GM12892 (cell line): ENCODE measurements at regions not wholly inside any gene's neighbourhood (a gene's known extent, or its start where the extent isn't known, plus 50 kb on each side); places are given as distances from the start of the nearest gene placed in this dataset.

ENCODE experiments used
- POLR2A ChIP-seq: IDR thresholded peaks from 2 replicates; pipeline ENCODE4 v1.6.1; 2011; ENCODE audit warnings: low read depth, low read length, control low read depth
- POLR2AphosphoS5 ChIP-seq: IDR thresholded peaks from 2 replicates; pipeline ENCODE4 v1.6.1; 2011; ENCODE audit warnings: low read depth, low read length, control low read depth

- no peak for TF ChIP-seq POLR2AphosphoS5
- TF ChIP-seq POLR2A: no peak
Observed at GRCh38 chr7:131859147-131859821, 302.9 kb upstream of the PODXL start.
